OCI-LY1 (cell line): ENCODE measurements at regions not wholly inside any gene's neighbourhood (a gene's known extent, or its start where the extent isn't known, plus 50 kb on each side); places are given as distances from the start of the nearest gene placed in this dataset.

Experiments
- EZH2 ChIP-seq: fragments of 200-600 bp; sonication (generic), shearing (Covaris generic); IDR thresholded peaks from 2 replicates; pipeline ENCODE4 v1.8.0; 2017; ENCODE audit warnings: borderline replicate concordance, mixed run types, mild to moderate bottlenecking, antibody characterized with exemption, low read length, moderate library complexity, mixed read lengths
- TF ChIP-seq, protein P1 (sequence below): fragments of 200-600 bp; sonication (generic), shearing (Covaris generic); IDR thresholded peaks from 2 replicates; pipeline ENCODE4 v1.5.1; 2017; ENCODE audit warnings: mild to moderate bottlenecking, antibody characterized with exemption, low read length, moderate library complexity, mixed read lengths

DNA sequence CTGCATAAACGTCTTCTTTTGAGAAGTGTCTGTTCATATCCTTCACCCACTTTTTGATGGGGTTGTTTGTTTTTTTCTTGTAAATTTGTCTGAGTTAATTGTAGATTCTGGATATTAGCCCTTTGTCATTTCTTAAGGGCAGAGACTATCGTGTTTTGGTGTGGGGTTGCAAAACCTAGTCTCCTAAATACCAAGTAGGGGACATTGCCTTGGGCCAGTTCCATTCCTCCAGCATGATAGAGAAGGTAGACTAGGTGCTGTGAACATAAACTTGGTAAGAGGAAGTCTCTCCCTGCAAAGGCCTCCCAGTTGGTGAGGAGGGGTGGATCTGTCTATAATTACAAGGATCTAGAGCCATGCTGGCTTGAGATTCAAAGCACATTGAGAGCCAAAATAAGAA, 390.7 kb downstream of the VRK1 start:
- TF ChIP-seq, protein P1, sequence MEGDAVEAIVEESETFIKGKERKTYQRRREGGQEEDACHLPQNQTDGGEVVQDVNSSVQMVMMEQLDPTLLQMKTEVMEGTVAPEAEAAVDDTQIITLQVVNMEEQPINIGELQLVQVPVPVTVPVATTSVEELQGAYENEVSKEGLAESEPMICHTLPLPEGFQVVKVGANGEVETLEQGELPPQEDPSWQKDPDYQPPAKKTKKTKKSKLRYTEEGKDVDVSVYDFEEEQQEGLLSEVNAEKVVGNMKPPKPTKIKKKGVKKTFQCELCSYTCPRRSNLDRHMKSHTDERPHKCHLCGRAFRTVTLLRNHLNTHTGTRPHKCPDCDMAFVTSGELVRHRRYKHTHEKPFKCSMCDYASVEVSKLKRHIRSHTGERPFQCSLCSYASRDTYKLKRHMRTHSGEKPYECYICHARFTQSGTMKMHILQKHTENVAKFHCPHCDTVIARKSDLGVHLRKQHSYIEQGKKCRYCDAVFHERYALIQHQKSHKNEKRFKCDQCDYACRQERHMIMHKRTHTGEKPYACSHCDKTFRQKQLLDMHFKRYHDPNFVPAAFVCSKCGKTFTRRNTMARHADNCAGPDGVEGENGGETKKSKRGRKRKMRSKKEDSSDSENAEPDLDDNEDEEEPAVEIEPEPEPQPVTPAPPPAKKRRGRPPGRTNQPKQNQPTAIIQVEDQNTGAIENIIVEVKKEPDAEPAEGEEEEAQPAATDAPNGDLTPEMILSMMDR = no peak
- no peak for TF ChIP-seq EZH2
